ENCODE measurements at regions not wholly inside any gene's neighbourhood (a gene's known extent, or its start where the extent isn't known, plus 50 kb on each side); places are given as distances from the start of the nearest gene placed in this dataset.

DNA sequence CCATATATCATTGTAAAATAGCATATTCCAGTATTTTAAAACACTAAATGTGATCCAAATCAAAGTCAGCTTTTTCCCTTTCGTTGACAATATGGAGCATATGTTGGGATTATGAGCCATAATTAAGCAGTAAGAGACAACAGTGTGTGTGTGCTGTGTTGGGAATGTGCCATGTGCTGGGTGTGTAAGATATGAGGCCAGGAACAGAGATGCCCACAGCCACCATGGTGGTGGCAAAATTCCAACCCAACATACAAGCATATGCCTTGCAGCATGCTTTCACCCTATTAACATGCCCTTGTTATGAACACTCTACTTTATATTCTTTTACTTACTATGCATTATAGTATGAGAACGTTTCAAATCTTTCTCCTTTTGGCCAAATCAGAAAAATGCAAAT lies 1560.4 kb upstream of the TENM3 start:
- Histone ChIP-seq H3K36me3 (ENCODE audit: control insufficient read depth in 2 of 2, insufficient read depth in 2 of 2, low read length in 1 of 2) (no peaks in the 10 kb centered on the region), H3K9me3 (replicated peaks; ENCODE audit: control insufficient read depth, insufficient read depth, low read length) (no peaks in the 10 kb centered on the region), H3K27me3 (replicated peaks in 1 of 2; ENCODE audit: control insufficient read depth in 2 of 2, insufficient read depth in 2 of 2, low read length in 1 of 2) (no peaks in the 10 kb centered on the region), H2AFZ (ENCODE audit: control insufficient read depth, low read depth, low read length) (no peak overlapping the region), H3K4me1 (ENCODE audit: control insufficient read depth, insufficient read depth, low read length) (no peaks in the 10 kb centered on the region), H3K4me3 (no peak overlapping the region), H3K4me2 (ENCODE audit: control insufficient read depth, insufficient read depth) (no peak overlapping the region), H4K20me1 (ENCODE audit: control insufficient read depth, insufficient read depth) (no peaks in the 10 kb centered on the region), H3K9ac (ENCODE audit: control insufficient read depth, insufficient read depth, low read length) (no peak overlapping the region), H3K79me2 (ENCODE audit: control insufficient read depth, insufficient read depth, low read length) (no peaks in the 10 kb centered on the region), H3K27ac (ENCODE audit: control insufficient read depth, insufficient read depth) (no peak overlapping the region)
- ChIA-PET RAD21 (ENCODE audit: unreplicated experiment) (interaction anchor here (0.8 kb wide), 1 partner anchor 1356 kb away, joined by 3 read pairs; no protein-coding TSS in a partner anchor), POLR2A (no interaction called here), SMC1A (ENCODE audit: uncharacterized antibody, unreplicated experiment) (no interaction called here), CTCF (interaction anchor here (1.8 kb wide), 1 partner anchor 17 kb away, joined by 5 read pairs; no protein-coding TSS in a partner anchor)
- in situ Hi-C loops (cut with MboI) (no loop called here), intact Hi-C loops (cut with micrococcal nuclease; ENCODE audit: unreplicated experiment) (no loop called here)
- ATAC-seq = no peak
- no peak for DNase-seq (ENCODE audit: low read depth, low spot score)
- WGBS (ENCODE audit: insufficient coverage, insufficient replicate concordance, low lambda C conversion rate, missing lambda C conversion rate) = 2% methylated on average over 2 of the region's 2 CpGs
- no TSS peak for BruUV-seq (replicated peaks)
- FAIRE-seq = no peak
- no peak for TF ChIP-seq POLR2AphosphoS2 (IDR thresholded peaks at IDR 0.05; ENCODE audit: low read depth, low read length)
- no peak for TF ChIP-seq SMAD5 (IDR thresholded peaks at IDR 0.05; ENCODE audit: low read depth)
- TF ChIP-seq, protein P1, sequence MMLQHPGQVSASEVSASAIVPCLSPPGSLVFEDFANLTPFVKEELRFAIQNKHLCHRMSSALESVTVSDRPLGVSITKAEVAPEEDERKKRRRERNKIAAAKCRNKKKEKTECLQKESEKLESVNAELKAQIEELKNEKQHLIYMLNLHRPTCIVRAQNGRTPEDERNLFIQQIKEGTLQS (IDR thresholded peaks at IDR 0.05; ENCODE audit: borderline replicate concordance, extremely low read depth, low read depth, low read length) = no peak
- TF ChIP-seq, protein P2, sequence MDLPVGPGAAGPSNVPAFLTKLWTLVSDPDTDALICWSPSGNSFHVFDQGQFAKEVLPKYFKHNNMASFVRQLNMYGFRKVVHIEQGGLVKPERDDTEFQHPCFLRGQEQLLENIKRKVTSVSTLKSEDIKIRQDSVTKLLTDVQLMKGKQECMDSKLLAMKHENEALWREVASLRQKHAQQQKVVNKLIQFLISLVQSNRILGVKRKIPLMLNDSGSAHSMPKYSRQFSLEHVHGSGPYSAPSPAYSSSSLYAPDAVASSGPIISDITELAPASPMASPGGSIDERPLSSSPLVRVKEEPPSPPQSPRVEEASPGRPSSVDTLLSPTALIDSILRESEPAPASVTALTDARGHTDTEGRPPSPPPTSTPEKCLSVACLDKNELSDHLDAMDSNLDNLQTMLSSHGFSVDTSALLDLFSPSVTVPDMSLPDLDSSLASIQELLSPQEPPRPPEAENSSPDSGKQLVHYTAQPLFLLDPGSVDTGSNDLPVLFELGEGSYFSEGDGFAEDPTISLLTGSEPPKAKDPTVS (IDR thresholded peaks at IDR 0.05; ENCODE audit: low read depth, low read length) = no peak
- TF ChIP-seq BRCA1 (IDR thresholded peaks at IDR 0.05; ENCODE audit: low read depth, low read length) = no peak
- no peak for TF ChIP-seq PML (IDR thresholded peaks at IDR 0.05; ENCODE audit: low read length)
- TF ChIP-seq, protein P3, sequence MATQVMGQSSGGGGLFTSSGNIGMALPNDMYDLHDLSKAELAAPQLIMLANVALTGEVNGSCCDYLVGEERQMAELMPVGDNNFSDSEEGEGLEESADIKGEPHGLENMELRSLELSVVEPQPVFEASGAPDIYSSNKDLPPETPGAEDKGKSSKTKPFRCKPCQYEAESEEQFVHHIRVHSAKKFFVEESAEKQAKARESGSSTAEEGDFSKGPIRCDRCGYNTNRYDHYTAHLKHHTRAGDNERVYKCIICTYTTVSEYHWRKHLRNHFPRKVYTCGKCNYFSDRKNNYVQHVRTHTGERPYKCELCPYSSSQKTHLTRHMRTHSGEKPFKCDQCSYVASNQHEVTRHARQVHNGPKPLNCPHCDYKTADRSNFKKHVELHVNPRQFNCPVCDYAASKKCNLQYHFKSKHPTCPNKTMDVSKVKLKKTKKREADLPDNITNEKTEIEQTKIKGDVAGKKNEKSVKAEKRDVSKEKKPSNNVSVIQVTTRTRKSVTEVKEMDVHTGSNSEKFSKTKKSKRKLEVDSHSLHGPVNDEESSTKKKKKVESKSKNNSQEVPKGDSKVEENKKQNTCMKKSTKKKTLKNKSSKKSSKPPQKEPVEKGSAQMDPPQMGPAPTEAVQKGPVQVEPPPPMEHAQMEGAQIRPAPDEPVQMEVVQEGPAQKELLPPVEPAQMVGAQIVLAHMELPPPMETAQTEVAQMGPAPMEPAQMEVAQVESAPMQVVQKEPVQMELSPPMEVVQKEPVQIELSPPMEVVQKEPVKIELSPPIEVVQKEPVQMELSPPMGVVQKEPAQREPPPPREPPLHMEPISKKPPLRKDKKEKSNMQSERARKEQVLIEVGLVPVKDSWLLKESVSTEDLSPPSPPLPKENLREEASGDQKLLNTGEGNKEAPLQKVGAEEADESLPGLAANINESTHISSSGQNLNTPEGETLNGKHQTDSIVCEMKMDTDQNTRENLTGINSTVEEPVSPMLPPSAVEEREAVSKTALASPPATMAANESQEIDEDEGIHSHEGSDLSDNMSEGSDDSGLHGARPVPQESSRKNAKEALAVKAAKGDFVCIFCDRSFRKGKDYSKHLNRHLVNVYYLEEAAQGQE (IDR thresholded peaks at IDR 0.05; ENCODE audit: low read depth, low read length) = no peak
- no peak for TF ChIP-seq HDAC2 (IDR thresholded peaks at IDR 0.05)
- TF ChIP-seq NRF1 (conservative IDR thresholded peaks at IDR 0.05; ENCODE audit: low read depth, low read length) = no peak
- no peak for TF ChIP-seq SMARCA5 (IDR thresholded peaks at IDR 0.05)
- TF ChIP-seq, protein P4, sequence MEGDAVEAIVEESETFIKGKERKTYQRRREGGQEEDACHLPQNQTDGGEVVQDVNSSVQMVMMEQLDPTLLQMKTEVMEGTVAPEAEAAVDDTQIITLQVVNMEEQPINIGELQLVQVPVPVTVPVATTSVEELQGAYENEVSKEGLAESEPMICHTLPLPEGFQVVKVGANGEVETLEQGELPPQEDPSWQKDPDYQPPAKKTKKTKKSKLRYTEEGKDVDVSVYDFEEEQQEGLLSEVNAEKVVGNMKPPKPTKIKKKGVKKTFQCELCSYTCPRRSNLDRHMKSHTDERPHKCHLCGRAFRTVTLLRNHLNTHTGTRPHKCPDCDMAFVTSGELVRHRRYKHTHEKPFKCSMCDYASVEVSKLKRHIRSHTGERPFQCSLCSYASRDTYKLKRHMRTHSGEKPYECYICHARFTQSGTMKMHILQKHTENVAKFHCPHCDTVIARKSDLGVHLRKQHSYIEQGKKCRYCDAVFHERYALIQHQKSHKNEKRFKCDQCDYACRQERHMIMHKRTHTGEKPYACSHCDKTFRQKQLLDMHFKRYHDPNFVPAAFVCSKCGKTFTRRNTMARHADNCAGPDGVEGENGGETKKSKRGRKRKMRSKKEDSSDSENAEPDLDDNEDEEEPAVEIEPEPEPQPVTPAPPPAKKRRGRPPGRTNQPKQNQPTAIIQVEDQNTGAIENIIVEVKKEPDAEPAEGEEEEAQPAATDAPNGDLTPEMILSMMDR (IDR thresholded peaks at IDR 0.05 in 2 of 3, conservative IDR thresholded peaks at IDR 0.05 in 1 of 3; ENCODE audit: control insufficient read depth in 2 of 3, extremely low read depth in 1 of 3, insufficient read depth in 1 of 3, low read depth in 3 of 3, low read length in 3 of 3) = no peak
- no peak for TF ChIP-seq PBX3 (IDR thresholded peaks at IDR 0.05; ENCODE audit: insufficient replicate concordance, low read depth, low read length)
- TF ChIP-seq CEBPB (IDR thresholded peaks at IDR 0.05; ENCODE audit: borderline replicate concordance in 1 of 2, low read depth in 2 of 2, low read length in 2 of 2) = no peak
- no peak for TF ChIP-seq RELA (IDR thresholded peaks at IDR 0.05; ENCODE audit: borderline replicate concordance, partially characterized antibody)
- TF ChIP-seq EZH2 (IDR thresholded peaks at IDR 0.05; ENCODE audit: borderline replicate concordance, control insufficient read depth, low read depth, low read length) = no peak
- no peak for TF ChIP-seq TCF12 (IDR thresholded peaks at IDR 0.05; ENCODE audit: low read depth, low read length)

Data from GM12878 (cell line).